WI38 (cell line): ENCODE measurements at regions not wholly inside any gene's neighbourhood (a gene's known extent, or its start where the extent isn't known, plus 50 kb on each side); places are given as distances from the start of the nearest gene placed in this dataset.

Source experiments
- H3K4me3 ChIP-seq: 2 replicates; pipeline ENCODE4 v1.5.1; 2011; ENCODE audit warnings: low read depth, mild to moderate bottlenecking, control low read depth, low read length
- TF ChIP-seq, protein P1 (sequence below): IDR thresholded peaks from 2 replicates; pipeline ENCODE4 v1.5.1; 2012; ENCODE audit warnings: low read depth, mild to moderate bottlenecking, control low read depth, low read length

DNA sequence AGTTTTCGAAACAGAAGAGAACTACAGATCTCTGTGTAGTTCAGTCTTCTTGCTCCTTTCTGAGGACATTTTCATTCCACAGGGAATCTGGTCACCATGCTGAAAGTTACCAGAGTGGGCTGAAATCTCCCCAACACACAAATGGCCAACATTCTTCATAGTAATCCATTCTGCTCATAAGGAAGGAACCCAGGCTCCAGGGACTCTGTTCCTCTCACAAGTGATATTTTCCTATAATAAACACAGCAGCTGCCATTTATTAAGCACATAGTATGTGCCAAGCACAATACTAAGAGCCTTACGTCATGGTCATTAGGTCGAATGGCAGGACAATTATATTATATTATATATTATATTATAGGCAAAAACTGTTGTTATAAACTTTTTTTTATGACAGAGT lies 109.8 kb downstream of the RAB11FIP2 start:
- TF ChIP-seq, protein P1, sequence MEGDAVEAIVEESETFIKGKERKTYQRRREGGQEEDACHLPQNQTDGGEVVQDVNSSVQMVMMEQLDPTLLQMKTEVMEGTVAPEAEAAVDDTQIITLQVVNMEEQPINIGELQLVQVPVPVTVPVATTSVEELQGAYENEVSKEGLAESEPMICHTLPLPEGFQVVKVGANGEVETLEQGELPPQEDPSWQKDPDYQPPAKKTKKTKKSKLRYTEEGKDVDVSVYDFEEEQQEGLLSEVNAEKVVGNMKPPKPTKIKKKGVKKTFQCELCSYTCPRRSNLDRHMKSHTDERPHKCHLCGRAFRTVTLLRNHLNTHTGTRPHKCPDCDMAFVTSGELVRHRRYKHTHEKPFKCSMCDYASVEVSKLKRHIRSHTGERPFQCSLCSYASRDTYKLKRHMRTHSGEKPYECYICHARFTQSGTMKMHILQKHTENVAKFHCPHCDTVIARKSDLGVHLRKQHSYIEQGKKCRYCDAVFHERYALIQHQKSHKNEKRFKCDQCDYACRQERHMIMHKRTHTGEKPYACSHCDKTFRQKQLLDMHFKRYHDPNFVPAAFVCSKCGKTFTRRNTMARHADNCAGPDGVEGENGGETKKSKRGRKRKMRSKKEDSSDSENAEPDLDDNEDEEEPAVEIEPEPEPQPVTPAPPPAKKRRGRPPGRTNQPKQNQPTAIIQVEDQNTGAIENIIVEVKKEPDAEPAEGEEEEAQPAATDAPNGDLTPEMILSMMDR: no peak
- H3K4me3 ChIP-seq: no peak overlapping the region

DNA sequence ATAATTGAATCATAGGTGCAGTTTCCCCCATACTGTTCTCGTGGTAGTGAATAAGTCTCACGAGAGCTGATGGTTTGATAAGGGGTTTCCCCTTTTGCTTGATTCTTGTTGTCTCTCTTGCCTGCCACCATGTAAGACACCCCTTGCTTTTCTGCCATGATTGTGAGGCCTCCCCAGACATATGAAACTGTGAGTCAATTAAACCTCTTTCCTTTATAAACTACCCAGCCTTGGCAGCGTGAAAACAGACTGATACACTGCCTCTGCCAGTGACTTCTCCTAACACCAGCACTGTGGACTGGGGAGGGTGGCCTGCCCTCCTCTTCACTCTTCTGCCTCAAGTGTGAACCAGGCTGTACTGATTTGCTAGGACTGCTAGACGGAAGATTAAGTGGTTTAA lies 108.6 kb downstream of the RAB11FIP2 start:
- no peak overlapping the region for H3K4me3 ChIP-seq
- TF ChIP-seq, protein P1: no peak

DNA sequence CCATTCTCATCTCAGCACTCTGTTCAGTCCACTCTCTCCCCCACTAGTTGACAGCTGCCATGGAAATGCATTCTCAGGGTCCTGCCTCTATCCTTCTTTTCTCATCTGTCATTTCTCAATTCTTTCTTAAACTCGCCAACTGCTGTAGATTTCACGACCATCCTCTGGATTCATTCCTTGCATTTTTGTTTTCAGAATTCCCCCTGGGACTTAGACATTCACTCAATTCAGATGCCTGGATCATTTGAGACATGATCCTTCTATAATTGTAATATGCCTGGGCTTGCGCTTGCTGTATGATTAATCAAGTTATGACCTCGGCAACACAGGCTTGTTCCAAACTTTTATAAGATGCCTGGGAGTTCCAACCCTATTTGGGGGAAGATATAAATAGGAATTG lies 104.5 kb downstream of the RAB11FIP2 start:
- no peak overlapping the region for H3K4me3 ChIP-seq
- TF ChIP-seq, protein P1: no peak

DNA sequence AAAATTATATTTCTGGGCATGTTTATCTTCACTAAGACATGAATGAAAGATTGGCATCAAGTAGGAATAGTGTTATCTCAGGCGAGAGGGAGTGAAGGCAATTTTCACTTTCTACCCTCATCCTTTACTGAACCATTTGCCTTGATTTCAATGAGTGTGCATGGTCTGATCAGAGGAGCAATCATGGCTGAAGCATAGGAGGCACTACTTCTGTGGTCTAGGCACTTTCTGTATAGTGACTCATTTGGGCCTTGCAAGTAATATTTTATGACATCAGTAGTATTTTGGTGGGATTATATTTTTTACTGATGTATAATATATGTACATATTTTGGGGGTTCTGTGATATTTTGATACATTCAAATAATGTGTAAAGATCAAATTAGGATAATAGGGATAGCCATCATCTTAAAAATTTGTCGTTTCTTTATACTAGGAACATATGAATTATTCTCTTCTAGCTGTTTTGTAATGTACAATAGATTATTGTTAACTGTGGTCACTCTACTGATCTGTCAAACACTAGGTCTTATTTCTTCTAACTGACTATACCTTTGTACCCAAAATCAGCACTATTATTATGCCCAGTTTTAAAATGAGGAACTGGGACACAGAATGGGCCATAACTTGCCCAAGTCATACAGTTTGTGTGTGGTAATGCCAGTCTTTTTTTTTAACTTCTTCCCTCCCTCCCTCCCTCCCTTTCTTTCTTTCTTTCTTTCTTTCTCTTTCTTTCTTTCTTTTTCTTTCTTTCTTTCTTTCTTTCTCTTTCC lies 101.9 kb downstream of the RAB11FIP2 start:
- no peak overlapping the region for H3K4me3 ChIP-seq
- TF ChIP-seq, protein P1: no peak

DNA sequence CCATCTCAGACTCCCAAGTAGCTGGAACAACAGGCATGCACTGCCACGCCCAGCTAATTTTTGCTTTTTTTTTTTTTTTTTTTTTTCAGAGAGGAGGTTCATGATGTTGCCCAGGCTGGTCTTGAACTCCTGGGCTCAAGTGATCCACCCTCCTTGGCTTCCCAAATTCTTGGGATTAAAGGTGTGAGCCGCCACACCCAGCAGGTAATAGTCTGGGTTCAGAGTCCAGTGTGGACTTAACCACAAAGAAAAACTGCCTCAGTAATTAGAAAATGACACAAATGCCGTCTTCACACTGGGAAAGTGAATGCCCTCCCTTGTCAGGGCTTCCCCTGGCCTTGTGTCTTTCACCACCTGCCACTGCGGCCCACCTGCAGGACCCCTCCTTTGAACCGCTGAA lies 101.1 kb downstream of the RAB11FIP2 start:
- no peak overlapping the region for H3K4me3 ChIP-seq
- TF ChIP-seq, protein P1: no peak

DNA sequence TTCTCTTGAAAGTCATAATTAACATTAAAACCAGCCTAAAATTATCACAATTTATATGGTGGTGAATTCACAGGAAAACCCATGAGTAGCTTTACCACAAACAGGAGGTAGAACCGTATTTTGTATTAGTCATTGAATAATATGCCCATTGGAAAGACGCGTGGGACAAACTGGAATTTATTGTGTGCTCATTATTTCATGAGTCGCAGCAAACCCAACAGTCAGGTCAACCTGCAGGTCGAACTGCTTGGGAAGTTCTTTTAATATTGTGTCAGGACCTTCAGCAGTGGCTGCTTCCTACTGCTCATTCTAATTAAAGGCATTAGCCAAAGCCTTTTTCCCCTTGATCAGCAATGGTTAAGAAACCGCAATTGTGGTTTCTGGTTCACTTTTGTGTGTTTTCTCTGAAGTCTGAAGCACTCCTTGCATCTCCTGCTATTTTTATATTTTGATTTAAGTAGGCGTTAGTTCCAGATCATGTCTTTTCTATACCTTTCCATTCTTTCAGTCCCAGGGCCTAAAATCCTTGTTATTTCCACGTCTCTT lies 100.1 kb downstream of the RAB11FIP2 start:
- no peak overlapping the region for H3K4me3 ChIP-seq
- TF ChIP-seq, protein P1: no peak

DNA sequence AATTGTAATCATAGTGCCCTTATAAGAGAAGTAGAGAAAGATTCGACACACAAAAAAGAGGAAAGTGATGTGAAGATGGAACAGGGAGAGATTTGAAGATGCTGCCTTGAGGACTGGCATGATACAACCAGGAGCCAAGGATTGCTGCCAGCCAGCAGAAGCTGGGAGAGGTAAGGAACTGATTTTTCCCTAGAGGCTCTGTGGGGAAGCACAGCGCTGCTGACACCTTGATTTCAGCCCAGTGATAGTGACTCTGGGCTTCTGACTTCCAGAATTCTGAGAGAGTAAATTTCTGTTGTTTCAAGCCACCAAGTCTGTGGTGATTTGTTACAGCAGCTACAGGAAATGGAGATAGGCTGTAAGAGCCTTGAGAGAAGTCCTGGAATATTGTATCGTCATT lies 98.2 kb downstream of the RAB11FIP2 start:
- no peak overlapping the region for H3K4me3 ChIP-seq
- TF ChIP-seq, protein P1: no peak
